ENCODE measurements at regions not wholly inside any gene's neighbourhood (a gene's known extent, or its start where the extent isn't known, plus 50 kb on each side); places are given as distances from the start of the nearest gene placed in this dataset.

- no peak for DNase-seq (ENCODE audit: low read depth)
- no peak overlapping the region for H3K4me3 ChIP-seq (ENCODE audit: low read depth, low read length)
- TF ChIP-seq CTCF (conservative IDR thresholded peaks at IDR 0.05; ENCODE audit: low read depth, low read length): no peak
These were observed 519.2 kb downstream of the PCDH10 start for GRCh38 chr4:133668061-133668851.

- no peak for DNase-seq (ENCODE audit: low read depth)
- no peak overlapping the region for H3K4me3 ChIP-seq (ENCODE audit: low read depth, low read length)
- no peak for TF ChIP-seq CTCF (conservative IDR thresholded peaks at IDR 0.05; ENCODE audit: low read depth, low read length)
These were observed 498.1 kb downstream of the PCDH10 start for GRCh38 chr4:133647206-133647605.

GRCh38 chr4:133641191-133641590 is 492.1 kb downstream of the PCDH10 start:
- DNase-seq (ENCODE audit: low read depth): no peak
- no peak overlapping the region for H3K4me3 ChIP-seq (ENCODE audit: low read depth, low read length)
- no peak for TF ChIP-seq CTCF (conservative IDR thresholded peaks at IDR 0.05; ENCODE audit: low read depth, low read length)

GRCh38 chr4:133638751-133639150 is 489.7 kb downstream of the PCDH10 start:
- no peak for DNase-seq (ENCODE audit: low read depth)
- no peak overlapping the region for H3K4me3 ChIP-seq (ENCODE audit: low read depth, low read length)
- no peak for TF ChIP-seq CTCF (conservative IDR thresholded peaks at IDR 0.05; ENCODE audit: low read depth, low read length)

GRCh38 chr4:133637161-133637560 is 488.1 kb downstream of the PCDH10 start:
- no peak for TF ChIP-seq CTCF (conservative IDR thresholded peaks at IDR 0.05; ENCODE audit: low read depth, low read length)
- H3K4me3 ChIP-seq (ENCODE audit: low read depth, low read length): no peak overlapping the region
- no peak for DNase-seq (ENCODE audit: low read depth)

- no peak for TF ChIP-seq CTCF (conservative IDR thresholded peaks at IDR 0.05; ENCODE audit: low read depth, low read length)
- DNase-seq (ENCODE audit: low read depth): peak; percentile 30
- no peak overlapping the region for H3K4me3 ChIP-seq (ENCODE audit: low read depth, low read length)
These were observed 475.6 kb downstream of the PCDH10 start for GRCh38 chr4:133624744-133625143.

GRCh38 chr4:133623847-133624246 is 474.8 kb downstream of the PCDH10 start:
- TF ChIP-seq CTCF (conservative IDR thresholded peaks at IDR 0.05; ENCODE audit: low read depth, low read length): no peak
- DNase-seq (ENCODE audit: low read depth): no peak
- H3K4me3 ChIP-seq (ENCODE audit: low read depth, low read length): no peak overlapping the region

Measured in choroid plexus epithelial cell (primary cell).